Type B pancreatic cell (in vitro differentiated cells): ENCODE measurements at regions not wholly inside any gene's neighbourhood (a gene's known extent, or its start where the extent isn't known, plus 50 kb on each side); places are given as distances from the start of the nearest gene placed in this dataset.
A peak's percentile ranks its signal among the peaks of the same experiment; 100 is the strongest.

Experiments used
- DNase-seq: peaks from one replicate; pipeline ENCODE4 v3.0.0; 2021; ENCODE audit warnings: mixed read lengths; ENCODE audit not compliant: unreplicated experiment; ENCODE audit errors: extremely low spot score
- H3K27ac Mint-ChIP-seq: 2 replicates; pipeline ENCODE4 v1.8.0; 2021; ENCODE audit warnings: mild to moderate bottlenecking, mixed read lengths
- H3K27me3 Mint-ChIP-seq: 2 replicates; pipeline ENCODE4 v1.8.0; 2021; ENCODE audit warnings: mixed read lengths
- H3K36me3 Mint-ChIP-seq: 2 replicates; pipeline ENCODE4 v1.8.0; 2021; ENCODE audit warnings: mixed read lengths
- H3K4me1 Mint-ChIP-seq: one replicate; pipeline ENCODE4 v1.8.0; 2021; ENCODE audit warnings: mixed read lengths; ENCODE audit not compliant: unreplicated experiment
- H3K4me3 Mint-ChIP-seq: 2 replicates; pipeline ENCODE4 v1.8.0; 2021; ENCODE audit warnings: mild to moderate bottlenecking, mixed read lengths
- H3K9me3 Mint-ChIP-seq: 2 replicates; pipeline ENCODE4 v1.8.0; 2021; ENCODE audit warnings: mixed read lengths
- CTCF ChIP-seq: fragments of 200-600 bp; sonication (generic); conservative IDR thresholded peaks from 2 replicates; pipeline ENCODE4 v1.5.0; 2021; ENCODE audit warnings: antibody characterized with exemption, mild to moderate bottlenecking

GRCh38 chr6:6969761-6970223 lies 138.0 kb upstream of the RREB1 start:
- TF ChIP-seq CTCF = no peak
- Mint-ChIP-seq H3K4me1 (no peaks in the 10 kb centered on the region), H3K4me3 (no peak overlapping the region), H3K27ac (peak overlapping the region; percentile 70), H3K36me3 (no peaks in the 10 kb centered on the region), H3K9me3 (no peaks in the 10 kb centered on the region), H3K27me3 (no peaks in the 10 kb centered on the region)
- DNase-seq = no peak

GRCh38 chr6:6970851-6971250 lies 136.9 kb upstream of the RREB1 start:
- Mint-ChIP-seq H3K27ac (no peak overlapping the region), H3K4me3 (no peak overlapping the region), H3K4me1 (no peaks in the 10 kb centered on the region), H3K36me3 (no peaks in the 10 kb centered on the region), H3K9me3 (no peaks in the 10 kb centered on the region), H3K27me3 (no peaks in the 10 kb centered on the region)
- no peak for TF ChIP-seq CTCF
- DNase-seq = no peak

GRCh38 chr6:6971369-6971768 lies 136.4 kb upstream of the RREB1 start:
- H3K36me3 Mint-ChIP-seq = no peaks in the 10 kb centered on the region
- H3K27me3 Mint-ChIP-seq = no peaks in the 10 kb centered on the region
- H3K4me3 Mint-ChIP-seq = no peak overlapping the region
- DNase-seq = no peak
- TF ChIP-seq CTCF = no peak
- H3K4me1 Mint-ChIP-seq = no peaks in the 10 kb centered on the region
- no peaks in the 10 kb centered on the region for H3K9me3 Mint-ChIP-seq
- H3K27ac Mint-ChIP-seq = no peak overlapping the region

GRCh38 chr6:6972456-6972855 lies 135.3 kb upstream of the RREB1 start:
- Mint-ChIP-seq H3K4me1 (no peaks in the 10 kb centered on the region), H3K27me3 (no peaks in the 10 kb centered on the region), H3K36me3 (no peaks in the 10 kb centered on the region), H3K9me3 (no peaks in the 10 kb centered on the region), H3K4me3 (no peak overlapping the region), H3K27ac (no peak overlapping the region)
- no peak for TF ChIP-seq CTCF
- DNase-seq = no peak

GRCh38 chr6:6973721-6974120 lies 134.0 kb upstream of the RREB1 start:
- TF ChIP-seq CTCF = no peak
- DNase-seq = no peak
- Mint-ChIP-seq H3K27ac (no peak overlapping the region), H3K9me3 (no peaks in the 10 kb centered on the region), H3K27me3 (no peaks in the 10 kb centered on the region), H3K4me1 (no peaks in the 10 kb centered on the region), H3K36me3 (no peaks in the 10 kb centered on the region), H3K4me3 (no peak overlapping the region)
